Brain microvascular endothelial cell (primary cell): ENCODE measurements at regions not wholly inside any gene's neighbourhood (a gene's known extent, or its start where the extent isn't known, plus 50 kb on each side); places are given as distances from the start of the nearest gene placed in this dataset.
A peak's percentile ranks its signal among the peaks of the same experiment; 100 is the strongest.

Experiments
- DNase-seq: peaks from one replicate; pipeline ENCODE4 v3.0.0-alpha.2; 2020
- H3K27ac ChIP-seq: fragments of 250-450 bp; sonication (Bioruptor Pico); 2 replicates; pipeline ENCODE4 v1.5.1; 2020; ENCODE audit warnings: mild to moderate bottlenecking, moderate library complexity
- H3K27me3 ChIP-seq: fragments of 250-450 bp; sonication (Bioruptor Pico); replicated peaks from 2 replicates; pipeline ENCODE4 v1.5.1; 2020; ENCODE audit warnings: mild to moderate bottlenecking
- H3K36me3 ChIP-seq: fragments of 250-450 bp; sonication (Bioruptor Pico); replicated peaks from 2 replicates; pipeline ENCODE4 v1.5.1; 2020; ENCODE audit warnings: mild to moderate bottlenecking
- H3K4me3 ChIP-seq: 2 replicates; pipeline ENCODE4 v1.5.1; 2011; ENCODE audit warnings: low read depth, mild to moderate bottlenecking, control low read depth, low read length, moderate library complexity
- in situ Hi-C: cut with HindIII; loops from 2 replicates; pipeline ENCODE4 v1.10.0; 2017; ENCODE audit warnings: low sequenced_read_pairs, low pct_ligation_motif_present
- TF ChIP-seq, protein P1 (sequence below): IDR thresholded peaks from 2 replicates; pipeline ENCODE4 v1.5.1; 2011; ENCODE audit warnings: low read depth, mild to moderate bottlenecking, moderate library complexity, low read length, control low read depth, inconsistent platforms; ENCODE audit errors: missing control alignments

DNA sequence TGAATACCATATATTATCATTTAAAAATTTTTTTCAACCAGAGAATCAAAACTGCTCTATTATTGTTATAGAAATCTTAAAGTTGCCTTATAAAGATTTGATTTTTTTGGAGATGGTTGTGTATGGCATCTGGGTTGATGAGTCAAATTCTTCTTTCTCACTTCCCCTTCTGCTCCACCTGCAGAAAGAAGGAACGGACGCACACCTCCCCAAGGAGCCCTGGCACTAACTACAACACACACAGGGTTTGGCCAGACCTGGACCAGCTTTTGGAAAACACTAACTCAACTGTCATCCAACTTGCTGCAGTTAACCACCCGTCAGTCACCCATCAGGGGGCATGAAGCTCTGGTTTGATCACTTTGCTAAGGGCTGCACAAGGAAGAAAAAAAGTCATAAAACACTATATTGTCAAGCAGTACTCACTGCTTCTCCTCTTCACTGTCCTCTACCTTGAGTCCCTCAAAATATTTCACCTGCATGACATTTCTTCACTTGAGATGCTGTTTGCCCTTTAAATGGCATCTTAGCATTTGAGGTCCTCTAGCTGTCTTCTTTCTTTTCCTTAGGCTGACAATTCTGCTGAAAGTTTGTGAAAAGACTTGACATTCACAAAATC is 266.7 kb upstream of the PHF14 start:
- Histone ChIP-seq H3K4me3 (no peak overlapping the region), H3K27ac (no peak overlapping the region), H3K27me3 (no peaks in the 10 kb centered on the region), H3K36me3 (no peaks in the 10 kb centered on the region)
- DNase-seq: no peak
- TF ChIP-seq, protein P1, sequence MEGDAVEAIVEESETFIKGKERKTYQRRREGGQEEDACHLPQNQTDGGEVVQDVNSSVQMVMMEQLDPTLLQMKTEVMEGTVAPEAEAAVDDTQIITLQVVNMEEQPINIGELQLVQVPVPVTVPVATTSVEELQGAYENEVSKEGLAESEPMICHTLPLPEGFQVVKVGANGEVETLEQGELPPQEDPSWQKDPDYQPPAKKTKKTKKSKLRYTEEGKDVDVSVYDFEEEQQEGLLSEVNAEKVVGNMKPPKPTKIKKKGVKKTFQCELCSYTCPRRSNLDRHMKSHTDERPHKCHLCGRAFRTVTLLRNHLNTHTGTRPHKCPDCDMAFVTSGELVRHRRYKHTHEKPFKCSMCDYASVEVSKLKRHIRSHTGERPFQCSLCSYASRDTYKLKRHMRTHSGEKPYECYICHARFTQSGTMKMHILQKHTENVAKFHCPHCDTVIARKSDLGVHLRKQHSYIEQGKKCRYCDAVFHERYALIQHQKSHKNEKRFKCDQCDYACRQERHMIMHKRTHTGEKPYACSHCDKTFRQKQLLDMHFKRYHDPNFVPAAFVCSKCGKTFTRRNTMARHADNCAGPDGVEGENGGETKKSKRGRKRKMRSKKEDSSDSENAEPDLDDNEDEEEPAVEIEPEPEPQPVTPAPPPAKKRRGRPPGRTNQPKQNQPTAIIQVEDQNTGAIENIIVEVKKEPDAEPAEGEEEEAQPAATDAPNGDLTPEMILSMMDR: no peak
- in situ Hi-C loops: no loop called here

DNA sequence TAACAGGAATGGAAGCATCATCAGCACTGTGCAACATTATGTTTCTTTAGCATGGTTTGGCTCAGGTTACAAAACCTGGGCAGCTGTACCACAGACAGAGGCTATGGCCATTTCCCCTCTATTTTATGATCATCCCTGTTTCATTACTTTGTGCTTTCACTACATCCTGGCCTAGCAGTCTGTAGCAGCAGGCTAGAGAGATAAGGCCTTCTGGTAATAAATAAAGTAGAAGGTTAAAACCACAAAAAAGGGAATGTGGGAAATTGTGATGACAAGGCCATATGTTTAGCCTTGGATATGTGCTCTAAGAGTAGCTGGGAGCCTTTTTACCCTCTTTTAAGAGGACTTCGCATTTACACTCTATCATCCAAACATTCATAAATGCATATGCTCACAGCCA is 266.2 kb upstream of the PHF14 start:
- TF ChIP-seq, protein P1: no peak
- no peaks in the 10 kb centered on the region for H3K27me3 ChIP-seq
- no peak overlapping the region for H3K27ac ChIP-seq
- no peaks in the 10 kb centered on the region for H3K36me3 ChIP-seq
- H3K4me3 ChIP-seq: no peak overlapping the region
- no peak for DNase-seq
- in situ Hi-C loops: no loop called here

DNA sequence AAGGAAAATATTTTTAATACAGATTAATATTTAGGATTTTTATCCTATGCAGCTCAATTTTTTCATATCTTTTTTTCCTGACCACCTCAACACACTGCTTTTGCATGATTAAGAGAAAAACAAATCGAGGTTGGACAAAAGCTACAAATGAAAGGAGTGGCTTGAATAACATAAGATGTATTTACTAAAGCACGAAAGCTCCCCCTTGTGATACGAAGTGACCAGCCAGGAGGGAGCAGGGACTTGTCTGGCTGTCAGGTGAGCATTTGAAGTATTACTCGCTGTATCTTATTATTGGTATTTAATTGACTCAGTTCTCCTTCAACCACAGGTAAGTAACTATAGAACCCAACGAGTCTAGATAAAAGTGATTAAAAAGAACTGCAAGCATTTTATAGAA is 265.2 kb upstream of the PHF14 start:
- Histone ChIP-seq H3K27ac (no peak overlapping the region), H3K36me3 (no peaks in the 10 kb centered on the region), H3K4me3 (no peak overlapping the region), H3K27me3 (no peaks in the 10 kb centered on the region)
- no peak for DNase-seq
- in situ Hi-C loops: no loop called here
- TF ChIP-seq, protein P1: peak; percentile 47

DNA sequence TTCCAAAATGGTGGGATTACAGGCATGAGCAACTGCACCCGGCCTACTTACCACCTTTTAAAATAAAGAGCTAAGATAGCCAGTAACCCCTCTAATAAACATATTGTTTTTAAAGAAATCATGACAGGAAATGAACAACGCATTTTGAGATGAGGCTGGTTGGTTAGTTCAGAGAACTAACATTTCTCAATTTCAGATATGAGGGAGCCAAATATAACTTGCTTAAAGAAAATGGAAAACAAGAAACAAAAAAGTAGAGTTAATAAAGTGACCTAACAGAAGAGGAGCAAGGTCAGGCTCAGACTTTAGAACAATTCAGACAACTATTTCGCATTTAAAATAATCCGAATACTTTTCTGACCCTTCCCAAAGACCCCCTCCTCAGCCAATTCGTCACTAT is 254.9 kb upstream of the PHF14 start:
- Histone ChIP-seq H3K27ac (no peak overlapping the region), H3K27me3 (no peaks in the 10 kb centered on the region), H3K4me3 (no peak overlapping the region), H3K36me3 (no peaks in the 10 kb centered on the region)
- DNase-seq: no peak
- TF ChIP-seq, protein P1: no peak
- in situ Hi-C loops: no loop called here

DNA sequence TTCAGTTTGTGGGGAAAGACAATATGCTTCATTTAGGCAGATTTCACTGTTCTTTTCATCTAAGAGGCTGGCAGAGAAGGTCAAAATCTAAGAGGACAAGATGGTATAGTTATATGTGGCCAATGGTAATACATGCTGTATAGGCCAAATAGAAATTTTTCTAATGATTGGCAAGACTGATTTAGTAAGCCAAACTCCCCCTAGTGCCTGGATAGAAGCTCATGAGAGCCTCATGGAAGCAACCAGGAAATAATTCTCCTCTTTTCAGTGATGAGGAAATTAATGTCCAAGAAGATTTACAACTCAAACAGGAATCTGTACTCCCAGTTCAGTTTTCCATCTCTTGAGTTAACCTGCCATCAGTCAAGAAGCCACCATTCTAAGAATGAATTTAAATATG is 253.6 kb upstream of the PHF14 start:
- DNase-seq: no peak
- H3K27ac ChIP-seq: no peak overlapping the region
- no peaks in the 10 kb centered on the region for H3K36me3 ChIP-seq
- H3K27me3 ChIP-seq: no peaks in the 10 kb centered on the region
- no peak overlapping the region for H3K4me3 ChIP-seq
- TF ChIP-seq, protein P1: no peak
- in situ Hi-C loops: no loop called here

DNA sequence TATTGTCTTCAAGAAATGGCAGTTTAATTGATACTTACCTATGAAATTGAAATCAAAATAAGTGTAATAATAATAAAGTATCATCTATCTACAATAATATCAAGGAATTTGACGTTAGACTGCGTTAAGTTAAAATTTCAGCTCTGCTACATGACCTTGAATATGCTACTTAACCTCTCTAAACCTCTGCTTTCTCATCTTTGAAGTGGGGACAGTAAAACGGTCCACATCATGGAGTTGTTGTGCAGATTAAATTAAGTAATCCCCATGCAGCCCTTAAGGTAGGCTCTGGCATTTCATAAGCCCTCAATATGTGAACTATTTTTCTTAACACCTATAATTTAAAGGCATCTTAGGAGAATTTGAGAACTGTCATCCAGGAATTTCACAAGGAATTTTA is 252.4 kb upstream of the PHF14 start:
- TF ChIP-seq, protein P1: no peak
- Histone ChIP-seq H3K4me3 (no peak overlapping the region), H3K27ac (no peak overlapping the region), H3K27me3 (no peaks in the 10 kb centered on the region), H3K36me3 (no peaks in the 10 kb centered on the region)
- DNase-seq: no peak
- in situ Hi-C loops: no loop called here
